WTC11 (cell line): ENCODE measurements at regions not wholly inside any gene's neighbourhood (a gene's known extent, or its start where the extent isn't known, plus 50 kb on each side); places are given as distances from the start of the nearest gene placed in this dataset.

Experiments used
- ATAC-seq: fragments of 200-7000 bp; cut with Tn5 transposase; 2 replicates; pipeline ENCODE4 v1.10.0; 2021; ENCODE audit warnings: mild to moderate bottlenecking, moderate library complexity
- CTCF ChIA-PET: fragments of 300-600 bp; sonication (Branson Sonifier 250); formaldehyde crosslinking; loops from one replicate; lab custom pipeline; 2021; ENCODE audit warnings: antibody characterized with exemption; lab: Charles Lee
- POLR2A ChIA-PET: fragments of 350-600 bp; sonication (Branson Sonifier 250); formaldehyde crosslinking; loops from one replicate; lab custom pipeline; 2021; ENCODE audit warnings: antibody characterized with exemption; lab: Charles Lee
- DNase-seq: peaks from one replicate; pipeline ENCODE4 v3.0.0; 2021; ENCODE audit warnings: low spot score
- H3K27ac Mint-ChIP-seq: 2 replicates; pipeline ENCODE4 v1.8.0; 2021; ENCODE audit warnings: mixed read lengths
- H3K27me3 Mint-ChIP-seq: 2 replicates; pipeline ENCODE4 v1.8.0; 2021; ENCODE audit warnings: low read depth, mild to moderate bottlenecking, moderate library complexity, mixed read lengths
- H3K36me3 Mint-ChIP-seq: 2 replicates; pipeline ENCODE4 v1.8.0; 2021; ENCODE audit warnings: mixed read lengths
- H3K4me1 Mint-ChIP-seq: 2 replicates; pipeline ENCODE4 v1.8.0; 2022; ENCODE audit warnings: mixed read lengths
- H3K4me3 Mint-ChIP-seq: 2 replicates; pipeline ENCODE4 v1.8.0; 2021; ENCODE audit warnings: mild to moderate bottlenecking, moderate library complexity, mixed read lengths
- H3K9me3 Mint-ChIP-seq: 2 replicates; pipeline ENCODE4 v1.8.0; 2021; ENCODE audit warnings: mixed read lengths
- ATF2 ChIP-seq: sonication (generic); formaldehyde crosslinking; IDR thresholded peaks from 2 replicates; pipeline ENCODE4 v1.8.1; 2022; ENCODE audit warnings: low read depth, missing genetic modification reagents, borderline replicate concordance
- CBFB ChIP-seq: sonication (generic); formaldehyde crosslinking; IDR thresholded peaks from 2 replicates; pipeline ENCODE4 v1.8.1; 2022; ENCODE audit warnings: mild to moderate bottlenecking, low read depth, missing genetic modification reagents
- EMX1 ChIP-seq: fragments of 250-450 bp; sonication (Bioruptor Pico); IDR thresholded peaks from 2 replicates; pipeline ENCODE4 v1.8.0; 2021; ENCODE audit warnings: mild to moderate bottlenecking
- ESRRA ChIP-seq: sonication (generic); formaldehyde crosslinking; IDR thresholded peaks from 2 replicates; pipeline ENCODE4 v1.8.1; 2022; ENCODE audit warnings: mild to moderate bottlenecking, missing genetic modification reagents, borderline replicate concordance
- FOXP1 ChIP-seq: sonication (generic); formaldehyde crosslinking; IDR thresholded peaks from 2 replicates; pipeline ENCODE4 v1.8.0; 2022; ENCODE audit warnings: missing genetic modification reagents, mild to moderate bottlenecking, moderate library complexity, borderline replicate concordance
- FOXP4 ChIP-seq: sonication (generic); formaldehyde crosslinking; IDR thresholded peaks from 2 replicates; pipeline ENCODE4 v1.8.0; 2022; ENCODE audit warnings: mild to moderate bottlenecking, missing genetic modification reagents
- GRHL2 ChIP-seq: fragments of 250-450 bp; sonication (Bioruptor Pico); IDR thresholded peaks from 2 replicates; pipeline ENCODE4 v1.8.0; 2022; ENCODE audit warnings: mild to moderate bottlenecking, moderate library complexity; ENCODE audit not compliant: insufficient replicate concordance, severe bottlenecking
- IRF1 ChIP-seq: sonication (generic); formaldehyde crosslinking; IDR thresholded peaks from 2 replicates; pipeline ENCODE4 v1.8.0; 2023; ENCODE audit warnings: missing genetic modification reagents
- IRF2 ChIP-seq: sonication (generic); formaldehyde crosslinking; IDR thresholded peaks from 2 replicates; pipeline ENCODE4 v1.8.0; 2022; ENCODE audit warnings: low read depth, missing genetic modification reagents, borderline replicate concordance
- JAZF1 ChIP-seq: fragments of 250-450 bp; sonication (Bioruptor Pico); IDR thresholded peaks from 2 replicates; pipeline ENCODE4 v1.9.0; 2021; ENCODE audit warnings: moderate library complexity, mild to moderate bottlenecking, inconsistent platforms
- JUN ChIP-seq: sonication (generic); formaldehyde crosslinking; IDR thresholded peaks from 2 replicates; pipeline ENCODE4 v1.8.0; 2023; ENCODE audit warnings: mild to moderate bottlenecking, missing genetic modification reagents
- MAX ChIP-seq: sonication (generic); formaldehyde crosslinking; IDR thresholded peaks from 2 replicates; pipeline ENCODE4 v1.8.0; 2022; ENCODE audit warnings: mild to moderate bottlenecking, missing genetic modification reagents
- RELA ChIP-seq: sonication (generic); formaldehyde crosslinking; IDR thresholded peaks from 2 replicates; pipeline ENCODE4 v1.8.1; 2022; ENCODE audit warnings: missing genetic modification reagents, mild to moderate bottlenecking, borderline replicate concordance
- RORB ChIP-seq: fragments of 250-450 bp; sonication (Bioruptor Pico); IDR thresholded peaks from 2 replicates; pipeline ENCODE4 v1.9.0; 2021; ENCODE audit warnings: mild to moderate bottlenecking
- ZBTB21 ChIP-seq: sonication (generic); formaldehyde crosslinking; IDR thresholded peaks from 2 replicates; pipeline ENCODE4 v1.8.1; 2023; ENCODE audit warnings: mild to moderate bottlenecking, missing genetic modification reagents, borderline replicate concordance
- ZNF121 ChIP-seq: sonication (generic); formaldehyde crosslinking; IDR thresholded peaks from 2 replicates; pipeline ENCODE4 v1.8.0; 2023; ENCODE audit warnings: missing genetic modification reagents
- TF ChIP-seq, protein P1 (sequence below): sonication (generic); formaldehyde crosslinking; IDR thresholded peaks from 2 replicates; pipeline ENCODE4 v1.8.1; 2023; ENCODE audit warnings: mild to moderate bottlenecking, missing genetic modification reagents
- TF ChIP-seq, protein P2 (sequence below): sonication (generic); formaldehyde crosslinking; IDR thresholded peaks from 2 replicates; pipeline ENCODE4 v1.8.1; 2023; ENCODE audit warnings: mild to moderate bottlenecking, missing genetic modification reagents, borderline replicate concordance

DNA sequence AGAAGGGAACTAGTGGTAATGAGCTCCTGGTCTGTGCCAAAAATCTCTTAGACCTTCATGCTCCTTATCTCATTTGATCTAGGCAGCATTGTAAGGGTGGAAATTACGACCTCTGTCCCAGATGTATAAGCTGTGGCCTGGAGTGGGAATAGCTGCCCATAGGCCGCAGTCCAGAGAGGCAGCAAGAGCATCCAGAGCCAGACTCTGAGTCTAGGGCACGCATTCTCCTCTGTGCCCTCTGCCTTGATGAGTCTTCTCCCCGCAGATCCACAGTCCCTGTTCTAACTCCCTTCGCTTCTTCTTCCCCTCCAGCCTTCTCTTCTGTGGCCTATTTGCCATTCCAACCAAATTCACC is 304.6 kb downstream of the MYCN start:
- ChIA-PET POLR2A (no interaction called here), CTCF (no interaction called here)
- Mint-ChIP-seq H3K36me3 (no peaks in the 10 kb centered on the region), H3K9me3 (no peaks in the 10 kb centered on the region), H3K27ac (no peak overlapping the region), H3K27me3 (no peaks in the 10 kb centered on the region), H3K4me3 (no peak overlapping the region), H3K4me1 (peaks cover 21% of the 10 kb centered on the region)
- ATAC-seq (no peak), DNase-seq (no peak)
- TF ChIP-seq RELA (CRISPR knock-in tag) (no peak), FOXP4 (CRISPR knock-in tag) (no peak), IRF1 (CRISPR knock-in tag) (no peak), GRHL2 (no peak), JUN (CRISPR knock-in tag) (no peak), RORB (CRISPR knock-in tag) (no peak)

GRCh38 chr2:16244153-16244965 is 304.0 kb downstream of the MYCN start:
- ChIA-PET CTCF (no interaction called here), POLR2A (no interaction called here)
- Mint-ChIP-seq H3K4me3 (no peak overlapping the region), H3K27ac (no peak overlapping the region), H3K27me3 (peaks cover under 1% of the 10 kb centered on the region; the same call in 1 of the 2 replicates)
- TF ChIP-seq, protein P1, sequence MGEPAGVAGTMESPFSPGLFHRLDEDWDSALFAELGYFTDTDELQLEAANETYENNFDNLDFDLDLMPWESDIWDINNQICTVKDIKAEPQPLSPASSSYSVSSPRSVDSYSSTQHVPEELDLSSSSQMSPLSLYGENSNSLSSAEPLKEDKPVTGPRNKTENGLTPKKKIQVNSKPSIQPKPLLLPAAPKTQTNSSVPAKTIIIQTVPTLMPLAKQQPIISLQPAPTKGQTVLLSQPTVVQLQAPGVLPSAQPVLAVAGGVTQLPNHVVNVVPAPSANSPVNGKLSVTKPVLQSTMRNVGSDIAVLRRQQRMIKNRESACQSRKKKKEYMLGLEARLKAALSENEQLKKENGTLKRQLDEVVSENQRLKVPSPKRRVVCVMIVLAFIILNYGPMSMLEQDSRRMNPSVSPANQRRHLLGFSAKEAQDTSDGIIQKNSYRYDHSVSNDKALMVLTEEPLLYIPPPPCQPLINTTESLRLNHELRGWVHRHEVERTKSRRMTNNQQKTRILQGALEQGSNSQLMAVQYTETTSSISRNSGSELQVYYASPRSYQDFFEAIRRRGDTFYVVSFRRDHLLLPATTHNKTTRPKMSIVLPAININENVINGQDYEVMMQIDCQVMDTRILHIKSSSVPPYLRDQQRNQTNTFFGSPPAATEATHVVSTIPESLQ (CRISPR knock-in tag) = no peak
- no peak for TF ChIP-seq ATF2 (CRISPR knock-in tag)
- TF ChIP-seq IRF2 (CRISPR knock-in tag) = no peak
- TF ChIP-seq, all 79 proteins: peak for 0
- no peaks in the 10 kb centered on the region for H3K36me3 Mint-ChIP-seq
- no peaks in the 10 kb centered on the region for H3K9me3 Mint-ChIP-seq
- peaks cover 18% of the 10 kb centered on the region for H3K4me1 Mint-ChIP-seq
- no peak for DNase-seq
- ATAC-seq = no peak

DNA sequence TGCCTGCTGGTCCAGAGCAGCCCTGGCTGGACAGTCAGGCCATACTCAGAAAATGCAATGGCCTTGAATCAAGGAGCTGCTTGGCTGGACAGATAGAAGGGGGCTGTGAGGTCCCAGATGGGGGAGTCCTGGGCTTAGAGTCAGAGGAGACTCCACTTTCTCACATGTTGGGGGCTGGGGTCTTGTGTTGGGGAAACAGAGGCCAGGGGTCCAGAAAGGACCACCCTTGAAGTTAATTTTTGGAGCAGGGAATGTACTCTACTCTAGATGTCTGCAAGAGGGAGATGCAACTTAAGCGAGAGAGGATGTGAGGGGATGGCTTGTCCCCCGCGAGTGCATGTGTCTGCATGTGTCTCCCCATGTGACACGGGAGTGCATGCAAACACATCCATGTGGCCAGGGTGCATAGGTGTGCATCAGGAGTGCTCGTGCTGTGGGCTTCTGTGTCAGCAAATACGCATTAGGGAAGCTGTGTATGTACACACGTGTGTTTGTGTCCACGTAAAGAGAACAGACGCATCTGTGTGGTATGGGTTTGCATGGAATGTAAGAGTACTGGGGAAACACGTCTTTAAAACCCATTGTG is 303.2 kb downstream of the MYCN start:
- Mint-ChIP-seq H3K27me3 (peaks cover 2% of the 10 kb centered on the region; the same call in 1 of the 2 replicates), H3K36me3 (no peaks in the 10 kb centered on the region), H3K4me3 (no peak overlapping the region), H3K27ac (no peak overlapping the region), H3K4me1 (peaks cover 16% of the 10 kb centered on the region), H3K9me3 (no peaks in the 10 kb centered on the region)
- CTCF ChIA-PET = no interaction called here
- POLR2A ChIA-PET = no interaction called here
- no peak for ATAC-seq
- no peak for DNase-seq
- TF ChIP-seq MAX (CRISPR knock-in tag) (no peak), ZNF121 (no peak), EMX1 (no peak), FOXP4 (CRISPR knock-in tag) (no peak), FOXP1 (CRISPR knock-in tag) (no peak), ESRRA (CRISPR knock-in tag) (no peak), ZBTB21 (CRISPR knock-in tag) (no peak), JAZF1 (CRISPR knock-in tag) (no peak), CBFB (CRISPR knock-in tag) (no peak)
- TF ChIP-seq, protein P2, sequence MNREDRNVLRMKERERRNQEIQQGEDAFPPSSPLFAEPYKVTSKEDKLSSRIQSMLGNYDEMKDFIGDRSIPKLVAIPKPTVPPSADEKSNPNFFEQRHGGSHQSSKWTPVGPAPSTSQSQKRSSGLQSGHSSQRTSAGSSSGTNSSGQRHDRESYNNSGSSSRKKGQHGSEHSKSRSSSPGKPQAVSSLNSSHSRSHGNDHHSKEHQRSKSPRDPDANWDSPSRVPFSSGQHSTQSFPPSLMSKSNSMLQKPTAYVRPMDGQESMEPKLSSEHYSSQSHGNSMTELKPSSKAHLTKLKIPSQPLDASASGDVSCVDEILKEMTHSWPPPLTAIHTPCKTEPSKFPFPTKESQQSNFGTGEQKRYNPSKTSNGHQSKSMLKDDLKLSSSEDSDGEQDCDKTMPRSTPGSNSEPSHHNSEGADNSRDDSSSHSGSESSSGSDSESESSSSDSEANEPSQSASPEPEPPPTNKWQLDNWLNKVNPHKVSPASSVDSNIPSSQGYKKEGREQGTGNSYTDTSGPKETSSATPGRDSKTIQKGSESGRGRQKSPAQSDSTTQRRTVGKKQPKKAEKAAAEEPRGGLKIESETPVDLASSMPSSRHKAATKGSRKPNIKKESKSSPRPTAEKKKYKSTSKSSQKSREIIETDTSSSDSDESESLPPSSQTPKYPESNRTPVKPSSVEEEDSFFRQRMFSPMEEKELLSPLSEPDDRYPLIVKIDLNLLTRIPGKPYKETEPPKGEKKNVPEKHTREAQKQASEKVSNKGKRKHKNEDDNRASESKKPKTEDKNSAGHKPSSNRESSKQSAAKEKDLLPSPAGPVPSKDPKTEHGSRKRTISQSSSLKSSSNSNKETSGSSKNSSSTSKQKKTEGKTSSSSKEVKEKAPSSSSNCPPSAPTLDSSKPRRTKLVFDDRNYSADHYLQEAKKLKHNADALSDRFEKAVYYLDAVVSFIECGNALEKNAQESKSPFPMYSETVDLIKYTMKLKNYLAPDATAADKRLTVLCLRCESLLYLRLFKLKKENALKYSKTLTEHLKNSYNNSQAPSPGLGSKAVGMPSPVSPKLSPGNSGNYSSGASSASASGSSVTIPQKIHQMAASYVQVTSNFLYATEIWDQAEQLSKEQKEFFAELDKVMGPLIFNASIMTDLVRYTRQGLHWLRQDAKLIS (CRISPR knock-in tag) = no peak
